Gastrocnemius medialis (tissue), 4 donors: ENCODE measurements at regions not wholly inside any gene's neighbourhood (a gene's known extent, or its start where the extent isn't known, plus 50 kb on each side); places are given as distances from the start of the nearest gene placed in this dataset.

Experiments used
- ATAC-seq, 2 donors: fragments of 150-250 bp; one replicate each; pipeline ENCODE4 v1.9.1; 2016
- DNase-seq, 2 donors: peaks; one replicate each; pipeline ENCODE4 v3.0.0-alpha.2; 2019
- H3K27ac ChIP-seq, 4 donors: fragments of 200-600 bp; sonication (generic); 1 replicate in 1 of 4; 2 replicates in 3 of 4; pipeline ENCODE4 v1.5.1; 2016 to 2018; ENCODE audit warnings: mild to moderate bottlenecking in 2 of 4, moderate library complexity in 1 of 4
- H3K27me3 ChIP-seq, 3 donors: fragments of 200-600 bp; sonication (generic) in 2 of 3; 1 replicate in 1 of 3; 2 replicates in 2 of 3; pipeline versions ENCODE4 v1.5.1 to v1.6.0; 2016 to 2019; ENCODE audit warnings: mild to moderate bottlenecking in 1 of 3, moderate library complexity in 1 of 3
- H3K36me3 ChIP-seq, 2 donors: fragments of 200-600 bp; sonication (generic) in 1 of 2; one replicate each; pipeline ENCODE4 v1.5.1; 2017 to 2018
- H3K4me1 ChIP-seq, 2 donors: fragments of 200-600 bp; sonication (generic) in 1 of 2; one replicate each; pipeline ENCODE4 v1.5.1; 2016 to 2017; ENCODE audit warnings: mild to moderate bottlenecking in 2 of 2
- H3K4me3 ChIP-seq, 4 donors: fragments of 200-600 bp; sonication (generic) in 3 of 4; 1 replicate in 1 of 4; 2 replicates in 3 of 4; pipeline ENCODE4 v1.5.1; 2016 to 2019; ENCODE audit warnings: mild to moderate bottlenecking in 2 of 4
- H3K9me3 ChIP-seq, 3 donors: fragments of 200-600 bp; sonication (generic) in 2 of 3; 1 replicate in 1 of 3; 2 replicates in 2 of 3; pipeline ENCODE4 v1.5.1; 2016 to 2019
- POLR2A ChIP-seq, 2 donors: fragments of 450-650 bp; IDR thresholded peaks; one replicate each; pipeline ENCODE4 v1.6.1; 2017; ENCODE audit warnings: antibody characterized with exemption in 2 of 2, mild to moderate bottlenecking in 2 of 2, moderate library complexity in 2 of 2
- in situ Hi-C, 4 donors: fragments of 200-750 bp; cut with MboI; loops; one replicate each; pipeline versions ENCODE4 v1.15.0 to v1.8.0; 2017; ENCODE audit warnings: low sequenced_read_pairs in 4 of 4
- intact Hi-C: fragments of 100-400 bp; cut with DNase I; formaldehyde crosslinking; loops from one replicate; pipeline ENCODE4 v1.15.1; 2023; ENCODE audit warnings: low total_unique reads
- TF ChIP-seq, protein P1 (sequence below), 5 experiments: fragments of 450-650 bp in 3 of 5; fragments of 200-600 bp in 2 of 5; sonication (generic) in 2 of 5; IDR thresholded peaks in 4 of 5; conservative IDR thresholded peaks in 1 of 5; 1 replicate in 4 of 5; 2 replicates in 1 of 5; pipeline ENCODE4 v1.5.1; 2016 to 2019; ENCODE audit warnings: antibody characterized with exemption in 5 of 5, mild to moderate bottlenecking in 3 of 5, moderate library complexity in 3 of 5

DNA sequence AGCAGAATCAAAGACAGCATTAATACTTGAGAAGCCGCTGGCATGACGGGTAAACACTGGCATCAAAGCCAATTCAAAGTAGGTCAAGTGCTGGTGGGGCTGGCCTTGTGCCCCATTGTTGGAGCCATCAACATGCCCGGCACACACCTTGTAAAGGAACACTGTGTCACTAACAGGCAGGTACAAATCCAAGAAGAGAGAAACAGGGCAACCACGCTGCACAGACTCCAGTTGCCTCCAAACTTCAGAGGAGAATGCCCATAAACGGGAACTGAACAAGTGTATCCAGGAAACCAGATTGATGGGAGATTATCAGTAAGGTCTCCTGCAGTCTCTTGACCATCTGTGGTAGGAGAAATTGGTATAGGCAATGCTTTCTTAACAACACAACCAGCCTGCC, 127.0 kb upstream of the STXBP5 start:
- no peaks in the 10 kb centered on the region for H3K4me1 ChIP-seq
- in situ Hi-C loops = no loop called here
- DNase-seq (peak in 1 of 2 donors; percentile 50), ATAC-seq (peak in 1 of 2 donors; percentile 86)
- H3K27ac ChIP-seq = peak overlapping the region in 1 of 4 donors; percentile 33
- no peak overlapping the region for H3K4me3 ChIP-seq
- no peaks in the 10 kb centered on the region for H3K9me3 ChIP-seq
- no peaks in the 10 kb centered on the region for H3K36me3 ChIP-seq
- H3K27me3 ChIP-seq = no peaks in the 10 kb centered on the region
- intact Hi-C loops = no loop called here
- TF ChIP-seq, protein P1, sequence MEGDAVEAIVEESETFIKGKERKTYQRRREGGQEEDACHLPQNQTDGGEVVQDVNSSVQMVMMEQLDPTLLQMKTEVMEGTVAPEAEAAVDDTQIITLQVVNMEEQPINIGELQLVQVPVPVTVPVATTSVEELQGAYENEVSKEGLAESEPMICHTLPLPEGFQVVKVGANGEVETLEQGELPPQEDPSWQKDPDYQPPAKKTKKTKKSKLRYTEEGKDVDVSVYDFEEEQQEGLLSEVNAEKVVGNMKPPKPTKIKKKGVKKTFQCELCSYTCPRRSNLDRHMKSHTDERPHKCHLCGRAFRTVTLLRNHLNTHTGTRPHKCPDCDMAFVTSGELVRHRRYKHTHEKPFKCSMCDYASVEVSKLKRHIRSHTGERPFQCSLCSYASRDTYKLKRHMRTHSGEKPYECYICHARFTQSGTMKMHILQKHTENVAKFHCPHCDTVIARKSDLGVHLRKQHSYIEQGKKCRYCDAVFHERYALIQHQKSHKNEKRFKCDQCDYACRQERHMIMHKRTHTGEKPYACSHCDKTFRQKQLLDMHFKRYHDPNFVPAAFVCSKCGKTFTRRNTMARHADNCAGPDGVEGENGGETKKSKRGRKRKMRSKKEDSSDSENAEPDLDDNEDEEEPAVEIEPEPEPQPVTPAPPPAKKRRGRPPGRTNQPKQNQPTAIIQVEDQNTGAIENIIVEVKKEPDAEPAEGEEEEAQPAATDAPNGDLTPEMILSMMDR (IDR thresholded peaks at IDR 0.05 in 4 of 5, conservative IDR thresholded peaks at IDR 0.05 in 1 of 5) = no peak
- no peak for TF ChIP-seq POLR2A (IDR thresholded peaks at IDR 0.05)

DNA sequence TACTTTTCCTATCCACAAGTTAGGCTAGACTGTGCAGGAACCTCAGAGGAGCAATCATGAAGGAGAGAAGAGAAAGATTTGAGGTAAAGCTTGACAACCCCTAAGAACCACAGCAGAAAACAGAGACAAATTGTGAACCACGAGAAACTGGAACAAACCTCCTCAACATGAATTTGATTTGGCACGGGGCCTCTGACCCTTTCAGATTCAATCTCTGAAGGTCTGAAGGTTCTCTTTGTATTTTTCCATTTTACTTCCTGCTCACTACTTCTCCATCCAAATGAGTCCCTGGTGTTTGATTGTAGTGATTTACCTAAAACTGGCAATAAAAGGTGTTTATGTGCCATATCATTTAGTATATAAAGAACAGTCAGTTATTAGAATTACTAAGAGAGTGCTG, 126.1 kb upstream of the STXBP5 start:
- Histone ChIP-seq H3K4me3 (no peak overlapping the region), H3K9me3 (no peaks in the 10 kb centered on the region), H3K36me3 (no peaks in the 10 kb centered on the region), H3K27ac (no peak overlapping the region), H3K27me3 (no peaks in the 10 kb centered on the region), H3K4me1 (no peaks in the 10 kb centered on the region)
- in situ Hi-C loops (no loop called here), intact Hi-C loops (no loop called here)
- no peak for ATAC-seq
- DNase-seq = no peak
- no peak for TF ChIP-seq POLR2A (IDR thresholded peaks at IDR 0.05)
- TF ChIP-seq, protein P1 (IDR thresholded peaks at IDR 0.05 in 4 of 5, conservative IDR thresholded peaks at IDR 0.05 in 1 of 5) = no peak

DNA sequence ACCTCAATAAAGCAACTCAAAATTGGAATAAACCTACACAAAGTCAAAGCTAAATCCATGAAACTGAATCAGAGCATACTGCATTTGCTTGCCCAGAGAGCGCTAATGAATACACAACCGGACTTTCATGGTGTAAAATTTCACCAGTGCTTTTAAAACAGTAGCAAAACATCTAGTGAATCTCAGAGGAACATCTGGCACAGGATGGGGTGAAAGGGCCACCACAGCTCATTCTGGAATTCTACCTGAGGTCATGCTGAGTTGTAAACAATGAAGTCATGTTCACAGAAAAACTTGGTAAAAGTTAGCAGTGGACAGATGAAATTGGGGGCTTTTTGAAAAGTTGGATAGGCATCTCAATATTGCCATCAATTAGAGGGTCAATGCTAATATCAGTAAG, 125.6 kb upstream of the STXBP5 start:
- Histone ChIP-seq H3K36me3 (no peaks in the 10 kb centered on the region), H3K4me1 (no peaks in the 10 kb centered on the region), H3K4me3 (no peak overlapping the region), H3K27me3 (no peaks in the 10 kb centered on the region), H3K9me3 (no peaks in the 10 kb centered on the region), H3K27ac (no peak overlapping the region)
- in situ Hi-C loops (no loop called here), intact Hi-C loops (no loop called here)
- no peak for ATAC-seq
- no peak for TF ChIP-seq POLR2A (IDR thresholded peaks at IDR 0.05)
- TF ChIP-seq, protein P1 (IDR thresholded peaks at IDR 0.05 in 4 of 5, conservative IDR thresholded peaks at IDR 0.05 in 1 of 5) = no peak
- no peak for DNase-seq

DNA sequence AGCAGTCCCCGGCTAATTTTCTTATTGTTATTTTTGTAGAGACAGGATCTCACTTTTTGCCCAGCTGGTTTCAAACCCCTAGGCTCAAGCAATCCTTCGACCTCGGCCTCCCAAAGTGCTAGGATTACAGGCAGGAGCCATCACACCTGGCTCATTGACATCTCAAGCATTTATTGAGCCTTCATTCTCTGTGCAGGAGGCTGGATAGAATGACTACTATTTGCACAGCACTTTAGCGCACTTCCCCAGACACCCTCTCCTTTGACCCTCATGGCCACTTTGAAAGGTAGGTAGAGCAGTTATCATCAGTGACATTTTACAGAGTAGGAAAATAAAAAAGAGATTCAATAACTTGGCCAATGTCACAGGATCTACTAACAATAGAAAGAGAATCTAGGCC, 124.0 kb upstream of the STXBP5 start:
- Histone ChIP-seq H3K4me1 (no peaks in the 10 kb centered on the region), H3K36me3 (no peaks in the 10 kb centered on the region), H3K9me3 (no peaks in the 10 kb centered on the region), H3K4me3 (no peak overlapping the region), H3K27me3 (no peaks in the 10 kb centered on the region), H3K27ac (no peak overlapping the region)
- ATAC-seq (no peak), DNase-seq (no peak)
- in situ Hi-C loops = no loop called here
- intact Hi-C loops = no loop called here
- no peak for TF ChIP-seq POLR2A (IDR thresholded peaks at IDR 0.05)
- TF ChIP-seq, protein P1 (IDR thresholded peaks at IDR 0.05 in 4 of 5, conservative IDR thresholded peaks at IDR 0.05 in 1 of 5) = no peak

DNA sequence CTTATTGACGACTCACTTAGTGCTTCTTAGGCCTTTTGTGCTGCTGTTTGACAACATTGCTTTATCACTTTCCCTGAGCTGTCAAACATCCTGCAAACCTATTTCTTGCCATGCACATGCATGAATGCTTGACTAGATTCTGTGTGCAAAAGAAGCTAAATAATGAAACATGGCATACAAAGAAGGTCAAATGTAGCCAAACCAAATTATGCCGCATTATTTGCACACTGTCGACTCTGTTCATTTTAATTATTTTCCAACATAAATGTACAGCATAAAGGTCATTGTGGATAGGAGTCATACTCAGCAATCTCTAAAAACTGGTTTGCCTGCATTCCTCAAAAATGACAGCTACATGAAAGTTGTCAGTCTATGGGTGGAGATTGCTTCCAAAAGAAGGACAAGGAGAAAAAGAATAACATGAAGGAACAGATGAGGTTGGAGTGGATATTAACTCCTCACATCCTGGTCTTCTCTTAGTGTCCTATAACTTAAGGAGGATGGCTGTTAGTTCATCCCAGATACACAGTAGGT, 123.1 kb upstream of the STXBP5 start:
- no peak overlapping the region for H3K27ac ChIP-seq
- DNase-seq = no peak
- H3K4me3 ChIP-seq = no peak overlapping the region
- intact Hi-C loops = no loop called here
- no peaks in the 10 kb centered on the region for H3K27me3 ChIP-seq
- TF ChIP-seq, protein P1 (IDR thresholded peaks at IDR 0.05 in 4 of 5, conservative IDR thresholded peaks at IDR 0.05 in 1 of 5) = no peak
- no peak for TF ChIP-seq POLR2A (IDR thresholded peaks at IDR 0.05)
- no peaks in the 10 kb centered on the region for H3K4me1 ChIP-seq
- no peak for ATAC-seq
- in situ Hi-C loops = no loop called here
- H3K36me3 ChIP-seq = no peaks in the 10 kb centered on the region
- H3K9me3 ChIP-seq = no peaks in the 10 kb centered on the region
